NB4 (cell line): ENCODE measurements at regions not wholly inside any gene's neighbourhood (a gene's known extent, or its start where the extent isn't known, plus 50 kb on each side); places are given as distances from the start of the nearest gene placed in this dataset.
"Not testable (repeated sequence)": the region's sequence is repeated elsewhere in the genome, so short reads cannot be mapped to it uniquely, and the experiment has no call there.

Experiments used
- CTCF ChIP-seq: IDR thresholded peaks from one replicate; pipeline ENCODE4 v1.5.1; 2012; ENCODE audit warnings: low read depth, low read length
- MAX ChIP-seq: IDR thresholded peaks from 2 replicates; pipeline ENCODE4 v1.6.1; 2011; ENCODE audit warnings: low read depth, low read length
- MYC ChIP-seq: IDR thresholded peaks from 2 replicates; pipeline ENCODE4 v1.6.1; 2011; ENCODE audit warnings: low read depth, low read length
- POLR2A ChIP-seq: IDR thresholded peaks from 2 replicates; pipeline ENCODE4 v1.6.1; 2011; ENCODE audit warnings: mild to moderate bottlenecking; ENCODE audit not compliant: insufficient read length; ENCODE audit errors: extremely low read depth

GRCh38 chr3:125742845-125743244 lies 147.5 kb upstream of the OSBPL11 start:
- not testable (repeated sequence) for TF ChIP-seq CTCF, POLR2A, MAX, MYC
